Dermis microvascular lymphatic vessel endothelial cell (primary cell): ENCODE measurements at regions not wholly inside any gene's neighbourhood (a gene's known extent, or its start where the extent isn't known, plus 50 kb on each side); places are given as distances from the start of the nearest gene placed in this dataset.

Experiments used
- DNase-seq, 2 donors: peaks; one replicate each; pipeline versions ENCODE4 v3.0.0 to v3.0.0-alpha.2; 2010; ENCODE audit warnings: low read depth in 2 of 2

GRCh38 chr6:44531442-44532015 lies 144.0 kb downstream of the CDC5L start:
- no peak for DNase-seq

- DNase-seq, result no peak
Measured at GRCh38 chr6:44533421-44533820, 145.9 kb downstream of the CDC5L start.

GRCh38 chr6:44534291-44534690 lies 146.8 kb downstream of the CDC5L start:
- no peak for DNase-seq

DNA sequence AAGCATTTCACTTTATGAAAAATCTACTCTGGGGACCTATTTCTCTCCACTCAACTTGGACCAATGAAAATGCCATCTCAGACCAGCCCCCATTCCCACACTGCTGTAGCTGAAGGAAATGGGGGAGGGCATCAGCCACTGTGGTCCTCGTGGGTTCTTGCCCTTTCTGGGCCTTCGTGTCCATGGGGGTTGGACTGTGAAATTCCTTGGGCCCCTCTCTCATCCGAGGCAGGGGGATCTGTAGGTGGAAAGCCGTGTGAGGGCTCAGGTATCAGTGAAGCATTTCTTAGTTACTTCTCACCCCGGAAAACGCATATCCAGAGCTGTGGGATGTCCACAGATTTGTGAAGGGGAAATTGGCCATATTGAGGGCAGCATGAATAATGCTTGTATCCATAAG lies 147.9 kb downstream of the CDC5L start:
- no peak for DNase-seq

DNA sequence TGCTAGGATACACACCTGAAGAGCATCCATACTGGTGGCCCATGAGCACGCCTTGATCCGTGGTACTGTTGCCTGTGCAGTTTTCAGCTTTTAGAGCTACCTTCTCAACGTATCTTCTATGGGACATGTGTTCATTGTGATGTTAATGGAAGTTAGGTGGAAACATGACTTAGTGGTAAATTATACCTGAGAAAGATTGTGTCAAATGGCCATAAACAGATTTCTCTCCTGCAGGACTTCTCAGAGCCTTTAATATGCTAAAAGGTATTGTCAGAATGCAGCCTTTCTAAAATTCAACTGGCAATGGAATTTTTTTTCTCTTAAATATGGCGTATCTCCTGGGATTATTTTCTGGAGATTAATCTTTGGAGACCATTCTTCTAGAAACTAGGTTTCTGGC lies 148.5 kb downstream of the CDC5L start:
- DNase-seq, result no peak

DNA sequence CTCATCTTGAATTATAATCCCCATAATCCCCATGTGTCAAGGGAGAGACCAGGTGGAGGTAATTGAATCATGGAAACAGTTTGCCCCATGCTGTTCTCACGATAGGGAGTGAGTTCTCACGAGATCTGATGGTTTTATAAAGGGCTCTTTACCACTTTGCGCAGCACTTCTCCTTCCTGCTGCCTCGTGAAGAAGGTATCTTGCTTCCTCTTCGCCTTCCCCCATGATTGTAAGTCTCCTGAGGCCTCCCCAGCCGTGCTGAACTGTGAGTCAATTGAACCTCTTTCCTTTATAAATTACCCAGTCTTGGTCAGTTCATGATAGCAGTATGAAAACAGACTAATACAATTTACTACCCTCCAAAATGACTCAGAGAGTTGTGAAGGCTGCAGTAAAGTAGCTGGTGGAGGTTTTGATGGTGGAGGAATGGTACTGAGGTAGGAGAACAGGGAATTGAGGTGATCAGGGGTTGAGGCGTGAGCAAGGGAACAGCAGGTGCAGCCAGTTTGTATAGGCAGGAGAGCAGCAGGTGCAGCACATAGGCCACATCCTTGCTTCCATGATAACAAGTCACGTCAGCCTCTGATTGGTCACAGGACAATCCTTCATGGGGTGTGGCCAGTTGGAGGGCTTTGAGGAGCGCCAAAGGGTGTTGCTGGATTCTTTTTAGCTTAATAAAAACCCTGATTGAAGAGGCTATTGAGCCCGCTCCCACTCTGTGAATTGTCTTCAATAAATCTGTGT lies 150.0 kb downstream of the CDC5L start:
- no peak for DNase-seq

DNA sequence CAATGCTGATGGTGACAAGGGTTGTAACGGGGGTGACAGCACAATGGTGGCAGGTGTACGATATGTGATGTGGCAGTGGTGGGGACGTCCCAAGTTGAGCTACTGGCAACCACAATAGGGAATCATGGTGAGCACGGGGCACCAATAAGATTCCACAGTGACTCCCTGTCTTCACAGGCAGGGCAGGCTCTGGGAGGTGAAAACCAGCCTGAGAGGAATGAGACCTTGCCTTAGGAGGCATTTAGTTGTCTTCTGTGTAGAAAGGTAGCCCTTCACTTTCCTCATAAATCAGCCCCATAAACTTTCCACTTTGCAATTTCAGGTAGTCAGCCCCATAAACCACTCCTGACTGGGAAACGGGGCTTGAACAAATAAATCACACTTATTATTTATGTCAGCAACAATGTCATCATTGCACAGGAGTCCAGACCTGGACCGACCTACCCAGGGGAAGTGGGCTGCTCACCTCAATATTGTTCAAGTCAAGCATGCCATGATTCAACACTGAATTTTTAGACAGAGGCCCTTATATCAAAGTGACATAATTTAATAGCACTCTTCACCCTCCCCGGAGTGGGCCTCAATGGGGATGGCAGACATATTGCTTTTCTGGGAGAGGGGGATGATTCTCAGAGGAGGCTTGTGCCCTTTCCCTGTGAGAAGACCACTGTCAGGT lies 150.8 kb downstream of the CDC5L start:
- no peak for DNase-seq

DNA sequence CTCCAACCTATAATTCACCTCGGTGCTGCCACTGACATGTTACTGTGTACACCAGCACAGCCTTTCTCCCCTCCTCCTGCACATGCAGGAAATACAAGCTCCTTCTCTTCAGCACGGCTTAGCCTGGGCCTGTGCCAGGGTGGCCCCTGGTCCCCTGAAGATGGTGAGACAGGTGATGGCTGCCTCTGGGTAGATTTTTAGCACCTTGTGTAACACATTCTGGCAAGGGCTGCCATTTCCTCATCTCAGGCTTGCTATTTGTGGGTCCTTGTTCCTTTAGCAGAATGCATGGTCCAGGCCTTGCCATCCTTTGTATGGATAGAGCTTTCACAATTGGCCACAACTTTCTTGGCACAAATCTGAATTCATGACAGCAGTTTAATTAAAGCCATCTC lies 151.3 kb downstream of the CDC5L start:
- DNase-seq, result no peak

GRCh38 chr6:44539701-44540355 lies 152.3 kb downstream of the CDC5L start:
- DNase-seq, result no peak

- no peak for DNase-seq
Measured at GRCh38 chr6:44540881-44541280, 153.4 kb downstream of the CDC5L start.

DNA sequence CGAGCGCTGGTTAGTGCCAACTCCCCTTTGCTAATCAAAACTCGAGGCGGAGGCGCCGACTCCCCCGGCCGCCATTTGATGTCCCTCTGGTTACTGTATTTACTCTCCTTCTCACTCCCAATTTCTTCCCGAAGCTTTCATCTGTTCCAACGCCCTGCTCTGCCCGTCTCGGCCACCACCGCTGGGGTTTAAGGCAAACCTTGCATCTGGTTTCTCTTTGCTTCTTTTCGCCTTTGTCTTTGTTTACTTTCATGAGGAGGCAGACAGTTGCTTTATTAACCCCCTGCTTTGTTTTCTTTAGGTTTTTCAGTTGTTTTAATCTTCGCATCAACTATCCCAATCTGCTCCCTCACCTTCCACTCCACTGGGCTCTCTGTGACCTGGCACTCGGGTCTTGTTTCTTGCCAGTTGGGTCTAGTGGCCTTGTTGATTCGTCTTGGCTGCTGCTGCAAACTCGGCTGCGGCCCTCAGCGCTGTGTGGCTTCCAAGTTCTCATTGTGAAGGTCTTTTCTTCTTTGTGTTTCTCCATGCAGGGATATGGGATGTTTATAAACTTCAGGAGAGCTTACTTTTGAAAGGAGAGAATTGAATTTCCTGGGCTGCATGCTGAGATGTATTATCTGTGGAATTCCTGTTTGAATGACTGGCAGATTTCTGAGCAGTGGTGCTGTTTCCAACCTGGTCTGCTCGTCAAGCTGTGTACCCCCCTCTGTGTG lies 155.1 kb downstream of the CDC5L start:
- DNase-seq, result no peak

- DNase-seq, result no peak
Measured at GRCh38 chr6:44543664-44544063, 156.2 kb downstream of the CDC5L start.

- DNase-seq, result no peak
Measured at GRCh38 chr6:44545224-44545623, 157.7 kb downstream of the CDC5L start.

DNA sequence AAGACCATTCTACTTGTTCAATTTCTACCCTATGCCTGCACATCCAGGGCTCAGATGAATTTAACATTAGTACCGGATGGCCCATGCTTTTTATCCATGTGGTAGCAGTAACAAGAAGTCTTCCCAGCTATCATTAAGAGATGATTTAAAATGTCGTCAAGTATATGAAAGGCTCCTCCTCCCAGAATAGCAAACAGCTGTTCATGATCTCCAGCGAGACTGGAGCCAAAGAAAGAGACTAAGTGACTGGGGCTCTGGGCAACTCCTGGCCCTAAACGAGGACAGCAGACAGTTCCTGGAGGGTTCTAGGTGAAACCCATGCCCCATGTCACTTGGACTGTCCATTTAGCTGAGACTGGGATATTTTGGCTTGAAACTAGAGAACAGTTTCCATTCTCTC lies 160.8 kb downstream of the CDC5L start:
- no peak for DNase-seq

DNA sequence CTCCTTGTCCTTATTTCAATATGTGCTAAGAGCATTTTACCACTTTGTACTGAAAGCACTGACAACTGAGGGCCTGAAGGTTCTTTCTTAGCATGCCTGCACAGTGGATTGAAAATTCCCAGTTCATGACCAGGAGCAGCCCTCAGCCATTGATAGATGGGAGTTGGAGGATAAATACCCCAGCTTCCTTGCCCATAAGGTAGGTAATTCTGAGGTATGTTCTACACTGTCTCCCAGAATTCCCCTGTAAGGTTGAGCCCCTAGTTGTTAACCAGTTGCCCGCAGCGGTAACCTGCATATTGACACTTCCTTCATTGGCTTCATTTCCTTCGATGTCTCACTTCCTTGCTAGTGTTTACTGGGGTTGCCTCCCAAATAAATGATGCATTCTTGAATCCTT lies 162.0 kb downstream of the CDC5L start:
- no peak for DNase-seq

GRCh38 chr6:44554194-44554593 lies 166.7 kb downstream of the CDC5L start:
- DNase-seq, result no peak

GRCh38 chr6:44554861-44555260 lies 167.4 kb downstream of the CDC5L start:
- no peak for DNase-seq

DNA sequence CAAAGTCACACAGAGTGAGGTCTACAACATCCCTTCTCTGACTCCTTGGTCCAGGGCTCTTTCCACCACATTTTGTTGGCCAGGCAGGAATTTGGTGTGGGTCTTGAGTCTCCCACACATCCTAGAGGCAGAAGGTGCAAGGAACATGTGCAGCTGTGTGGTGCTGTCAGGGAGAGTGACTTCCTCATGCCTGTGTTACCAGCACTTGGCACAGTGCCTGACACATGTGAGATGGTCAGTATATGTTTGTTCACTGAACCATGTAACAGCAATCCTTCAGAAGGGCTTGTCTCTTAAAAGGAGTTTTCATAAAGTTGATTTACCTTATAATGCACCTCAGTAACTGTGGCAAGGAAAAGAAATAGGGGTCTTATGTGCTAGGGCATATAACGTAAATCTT lies 168.5 kb downstream of the CDC5L start:
- DNase-seq, result no peak

DNA sequence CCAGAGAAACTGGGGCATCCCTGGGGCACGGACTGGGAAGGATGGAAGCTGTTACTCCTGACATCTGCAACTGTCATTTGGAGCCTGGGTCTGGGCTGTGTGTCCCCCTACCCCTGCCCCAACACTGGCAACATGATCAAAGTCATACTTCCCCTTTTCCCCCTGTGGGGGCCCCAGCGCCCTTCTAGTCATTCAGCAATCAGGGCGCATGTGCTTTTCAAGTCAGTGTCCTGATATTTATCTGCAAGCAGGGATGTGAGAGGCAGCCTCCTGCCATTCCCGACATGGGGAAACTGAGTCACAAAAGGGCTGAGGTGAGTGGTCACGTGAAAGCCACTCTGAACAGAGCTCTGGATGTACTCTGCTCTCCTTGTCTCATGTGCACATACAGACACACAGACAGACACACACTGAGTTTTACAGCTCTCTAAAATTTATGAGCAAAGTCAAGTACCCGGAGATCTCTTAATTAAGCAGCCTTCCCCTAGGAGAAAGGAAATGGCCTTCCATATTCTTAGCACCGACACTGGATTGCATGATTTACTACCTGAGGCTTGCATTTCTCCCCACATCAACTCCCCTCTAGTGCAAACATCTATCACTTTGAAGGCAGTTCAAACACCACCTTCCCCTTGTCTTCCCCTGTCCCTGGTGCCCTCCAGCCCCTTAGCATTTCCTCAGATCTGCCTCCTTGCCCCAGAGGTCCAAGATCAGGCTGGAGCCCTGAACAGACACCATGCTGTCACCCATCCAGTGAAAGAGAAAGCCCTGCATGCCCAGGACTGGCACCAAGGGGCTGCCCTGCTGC lies 170.7 kb downstream of the CDC5L start:
- DNase-seq, result no peak

GRCh38 chr6:44558832-44559251 lies 171.3 kb downstream of the CDC5L start:
- DNase-seq, result peak; percentile 36 to 37
